RKO (cell line): ENCODE measurements at regions not wholly inside any gene's neighbourhood (a gene's known extent, or its start where the extent isn't known, plus 50 kb on each side); places are given as distances from the start of the nearest gene placed in this dataset.
A peak's percentile ranks its signal among the peaks of the same experiment; 100 is the strongest.

Experiments
- DNase-seq: peaks from one replicate; pipeline ENCODE4 v3.0.0-alpha.2; 2016; ENCODE audit warnings: low spot score

GRCh38 chr2:19543663-19544383, 185.4 kb upstream of the OSR1 start:
- no peak for DNase-seq

- DNase-seq = no peak
Observed at GRCh38 chr2:19542796-19543662, 184.6 kb upstream of the OSR1 start.

- DNase-seq = no peak
Observed at GRCh38 chr2:19541884-19542283, 183.5 kb upstream of the OSR1 start.

GRCh38 chr2:19540739-19541525, 182.5 kb upstream of the OSR1 start:
- DNase-seq = no peak

GRCh38 chr2:19538411-19538963, 180.1 kb upstream of the OSR1 start:
- DNase-seq = peak; percentile 57

- no peak for DNase-seq
Observed at GRCh38 chr2:19536136-19536535, 177.7 kb upstream of the OSR1 start.

GRCh38 chr2:19532547-19533196, 174.2 kb upstream of the OSR1 start:
- DNase-seq = peak; percentile 61

GRCh38 chr2:19529677-19530076, 171.3 kb upstream of the OSR1 start:
- DNase-seq = no peak

GRCh38 chr2:19527771-19528170, 169.3 kb upstream of the OSR1 start:
- no peak for DNase-seq

- no peak for DNase-seq
Observed at GRCh38 chr2:19525313-19525712, 166.9 kb upstream of the OSR1 start.

- DNase-seq = no peak
Observed at GRCh38 chr2:19519045-19519444, 160.6 kb upstream of the OSR1 start.

- DNase-seq = no peak
Observed at GRCh38 chr2:19507137-19507536, 148.7 kb upstream of the OSR1 start.

- DNase-seq = no peak
Observed at GRCh38 chr2:19505199-19506136, 147.0 kb upstream of the OSR1 start.

- DNase-seq = no peak
Observed at GRCh38 chr2:19504400-19505198, 146.2 kb upstream of the OSR1 start.

- DNase-seq = no peak
Observed at GRCh38 chr2:19503915-19504314, 145.5 kb upstream of the OSR1 start.

- no peak for DNase-seq
Observed at GRCh38 chr2:19503406-19503805, 145.0 kb upstream of the OSR1 start.

- no peak for DNase-seq
Observed at GRCh38 chr2:19500126-19500525, 141.7 kb upstream of the OSR1 start.

- DNase-seq = no peak
Observed at GRCh38 chr2:19496646-19497045, 138.2 kb upstream of the OSR1 start.

- no peak for DNase-seq
Observed at GRCh38 chr2:19494241-19494640, 135.8 kb upstream of the OSR1 start.

- DNase-seq = no peak
Observed at GRCh38 chr2:19491796-19492195, 133.4 kb upstream of the OSR1 start.
